Limb (tissue), 2 donors: ENCODE measurements at regions not wholly inside any gene's neighbourhood (a gene's known extent, or its start where the extent isn't known, plus 50 kb on each side); places are given as distances from the start of the nearest gene placed in this dataset.
A peak's percentile ranks its signal among the peaks of the same experiment; 100 is the strongest.
"Not testable (repeated sequence)": the region's sequence is repeated elsewhere in the genome, so short reads cannot be mapped to it uniquely, and the experiment has no call there.

Experiments used
- DNase-seq, 2 donors: peaks; one replicate each; pipeline ENCODE4 v3.0.0-alpha.2; 2016; ENCODE audit errors: extremely low spot score in 2 of 2

- DNase-seq = no peak
These were observed 54.0 kb upstream of the ANKRD28 start for GRCh38 chr3:15851735-15852134.

DNA sequence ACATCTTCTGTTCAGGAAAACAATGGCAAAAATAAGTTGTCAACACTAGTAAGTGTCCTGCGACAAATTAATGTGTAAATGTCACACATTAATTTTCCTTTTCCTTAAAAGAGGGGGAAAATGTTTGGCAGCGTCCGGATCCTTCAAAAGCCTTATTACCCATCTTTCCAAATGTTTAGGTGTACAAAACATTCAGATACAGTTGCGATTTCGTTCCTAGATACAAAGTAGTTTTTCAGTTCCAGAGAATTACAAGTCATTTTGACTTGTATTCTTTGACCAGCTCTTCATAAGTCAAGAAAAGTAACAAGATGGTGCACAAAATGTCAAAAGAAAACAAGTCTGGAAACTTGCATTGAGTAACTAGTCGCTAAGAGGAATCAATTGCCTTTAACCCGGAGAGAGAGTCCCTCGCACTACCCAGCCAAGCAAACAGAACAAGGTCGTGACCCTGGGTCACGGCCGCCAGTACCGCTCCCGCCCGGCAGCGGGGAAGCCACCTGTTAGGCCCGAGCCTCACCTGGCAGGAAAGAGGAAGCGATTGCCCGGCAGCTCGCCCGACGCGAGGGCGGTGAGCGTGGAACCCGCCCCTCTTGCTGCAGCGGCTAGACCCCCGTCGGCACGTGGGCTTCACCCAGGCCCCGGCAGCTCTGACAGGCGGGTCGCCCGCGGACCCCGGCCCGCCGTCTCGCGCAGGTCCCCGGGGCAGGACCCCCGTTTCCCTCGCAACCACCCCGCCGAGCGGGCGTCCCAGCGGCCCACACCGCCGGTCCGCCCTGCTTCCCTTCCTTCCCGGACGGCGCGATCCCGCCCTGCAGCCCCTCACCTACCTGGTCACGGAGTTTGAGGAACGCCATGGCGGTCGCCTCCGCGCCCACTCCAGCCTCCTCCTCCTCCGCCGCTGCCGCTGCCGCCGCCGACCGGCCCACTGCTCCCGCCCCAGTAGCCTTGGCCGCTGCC, 61.0 kb upstream of the ANKRD28 start:
- DNase-seq = peak; percentile 5 to 75

- peak; percentile 84 to 94 for DNase-seq
These were observed 61.8 kb upstream of the ANKRD28 start for GRCh38 chr3:15859507-15860013.

DNA sequence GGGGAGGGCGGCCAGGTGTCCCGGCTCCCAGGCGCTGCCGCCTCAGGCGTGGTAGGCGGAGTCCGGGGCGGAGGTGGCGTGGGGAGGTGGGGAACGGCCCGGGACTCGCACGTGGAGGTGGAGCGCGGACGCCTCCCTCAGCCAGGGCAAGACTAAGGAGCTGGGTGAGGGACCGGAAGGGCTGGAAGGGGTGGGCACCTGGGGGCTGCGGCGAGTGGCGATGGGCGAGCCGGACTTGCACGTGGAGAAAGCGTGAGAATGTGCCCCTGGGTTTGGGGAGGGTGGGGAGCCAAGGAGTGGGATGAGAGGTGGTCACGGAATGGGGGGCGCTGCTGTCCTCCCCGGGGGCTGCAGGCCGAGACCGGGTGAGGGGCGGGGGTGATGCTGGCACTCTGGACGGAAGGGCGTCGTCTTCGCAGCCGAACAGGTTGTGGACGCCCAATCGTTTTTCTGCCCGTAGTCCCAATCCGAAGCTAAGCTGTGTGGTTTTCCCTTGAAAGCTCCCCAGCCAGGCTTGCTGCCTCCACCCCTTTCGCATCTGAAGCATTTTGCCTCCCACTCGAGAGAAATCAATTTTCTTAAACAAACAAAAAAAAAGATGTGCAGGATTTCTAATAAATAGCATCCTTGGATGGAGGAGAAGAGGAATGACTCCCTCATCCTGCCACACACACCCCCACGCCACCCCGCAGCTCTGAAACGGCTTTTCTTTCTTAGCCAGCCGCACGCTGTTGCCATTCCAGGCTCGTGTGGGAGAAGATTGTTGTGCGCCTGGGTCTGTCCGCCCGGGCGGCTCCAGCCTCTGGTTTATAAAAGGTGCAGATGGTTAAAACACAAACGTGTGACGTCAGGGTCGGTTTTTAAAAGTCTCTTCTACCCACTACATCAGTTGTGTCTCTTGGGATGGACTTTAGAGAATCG, 62.5 kb upstream of the ANKRD28 start:
- peak; percentile 23 to 64 for DNase-seq

- DNase-seq = no peak
These were observed 63.4 kb upstream of the ANKRD28 start for GRCh38 chr3:15861163-15861562.

- no peak for DNase-seq
These were observed 75.0 kb upstream of the ANKRD28 start for GRCh38 chr3:15872807-15873206.

DNA sequence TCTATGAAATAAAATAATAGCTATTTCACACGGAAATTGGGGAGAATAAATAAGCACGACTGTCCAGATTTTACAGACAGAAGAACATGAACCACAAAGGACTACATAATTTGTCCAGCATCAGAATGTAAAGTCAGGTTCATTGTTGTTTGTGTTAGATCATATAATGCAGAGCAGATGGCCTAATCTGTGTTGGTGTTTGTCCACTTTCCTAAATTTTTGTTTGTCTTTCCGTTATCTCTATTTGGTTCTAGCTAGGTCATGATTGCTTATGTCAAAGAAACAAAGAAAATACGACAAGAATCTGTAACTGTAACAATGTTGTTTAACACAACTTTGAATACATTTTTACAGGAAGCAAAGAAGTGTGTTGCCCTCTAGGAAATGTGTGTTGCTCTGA, 75.6 kb upstream of the ANKRD28 start:
- DNase-seq = no peak

DNA sequence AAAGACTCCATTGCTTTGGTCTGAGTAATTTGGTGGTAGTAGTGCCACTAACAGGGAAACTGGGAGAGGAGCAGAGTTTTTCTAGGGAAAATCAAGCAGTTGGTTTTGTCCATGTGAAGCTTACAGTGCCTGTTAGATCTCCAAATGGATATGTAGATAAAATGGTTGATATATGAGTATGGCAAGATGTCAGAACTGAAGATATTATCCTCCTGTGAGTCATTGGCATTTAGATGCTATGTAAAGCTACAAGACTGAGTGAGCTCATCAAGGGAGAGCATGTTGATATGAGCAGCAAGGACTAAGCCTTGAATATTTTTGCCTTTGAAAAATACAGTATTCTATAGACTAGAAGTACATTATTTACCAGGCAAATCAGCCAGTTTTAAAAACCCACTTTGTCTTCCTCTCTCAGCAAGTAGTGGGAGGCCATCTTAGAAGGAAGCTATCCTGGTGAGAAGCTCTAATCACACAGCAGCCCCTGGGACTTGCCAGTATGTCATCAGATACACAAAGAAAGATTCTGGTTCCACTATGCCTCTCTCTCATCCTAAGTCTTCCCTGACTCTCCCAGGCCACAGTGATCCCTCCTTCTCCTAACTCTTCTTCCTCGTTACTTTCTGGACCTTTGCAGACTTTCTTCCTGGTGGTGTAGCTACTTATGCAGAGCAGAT, 77.4 kb upstream of the ANKRD28 start:
- no peak for DNase-seq

DNA sequence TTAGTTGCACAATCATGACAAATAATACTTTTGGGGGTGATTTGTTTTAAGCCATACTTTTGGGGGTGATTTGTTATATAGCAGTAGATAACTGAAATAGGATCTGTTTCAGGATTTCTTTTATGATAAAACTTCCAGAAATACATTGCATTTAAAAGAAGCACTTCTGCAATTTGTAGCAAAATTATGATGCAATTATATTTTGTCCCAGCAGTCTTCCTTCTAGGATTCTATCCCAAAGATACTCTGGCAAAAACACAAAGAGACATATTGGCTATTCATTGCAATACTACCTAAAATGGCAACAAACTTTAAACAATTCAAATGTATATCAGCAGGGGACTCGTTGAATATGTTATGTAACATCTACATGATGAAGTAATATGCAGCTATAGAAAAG, 78.9 kb upstream of the ANKRD28 start:
- no peak for DNase-seq

DNA sequence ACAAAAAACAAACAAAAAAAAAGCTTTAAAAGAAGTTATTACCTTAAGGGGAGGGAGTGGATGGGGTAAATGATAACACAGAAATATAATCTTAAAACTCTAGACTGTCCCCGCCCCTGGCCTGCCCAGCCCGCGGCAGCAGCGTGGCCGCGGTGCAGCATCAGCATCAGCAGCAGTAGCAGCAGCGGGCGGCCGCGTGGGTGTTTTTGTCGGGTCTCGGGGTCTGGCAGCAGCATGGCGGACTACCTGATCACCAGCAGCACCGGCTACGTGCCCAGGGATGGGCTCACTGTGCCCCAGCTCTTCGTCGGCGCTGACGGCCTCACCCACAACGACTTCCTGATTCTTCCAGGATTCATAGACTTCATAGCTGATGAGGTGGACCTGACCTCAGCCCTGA, 80.0 kb upstream of the ANKRD28 start:
- no peak for DNase-seq

GRCh38 chr3:15879787-15880186, 82.0 kb upstream of the ANKRD28 start:
- not testable (repeated sequence) for DNase-seq

DNA sequence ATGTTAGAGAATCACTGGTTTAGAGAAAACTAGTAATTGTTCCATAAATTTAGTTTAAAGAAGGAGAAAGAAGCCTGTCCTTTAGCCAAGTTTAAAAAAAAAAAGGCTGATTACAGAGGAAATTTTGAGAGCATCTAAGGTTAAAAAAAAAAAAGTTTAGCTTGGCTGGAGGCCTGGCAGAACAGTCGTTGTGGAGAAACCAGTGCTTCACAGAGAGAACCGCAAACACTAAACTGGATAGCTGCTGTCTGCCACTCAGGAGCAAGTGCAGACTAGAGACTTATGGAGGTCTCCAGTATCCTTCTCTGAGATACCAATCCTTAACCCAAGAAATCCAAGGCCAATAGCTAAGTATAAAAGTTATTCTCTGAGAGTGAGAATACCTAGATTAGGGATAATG, 84.8 kb upstream of the ANKRD28 start:
- DNase-seq = no peak

DNA sequence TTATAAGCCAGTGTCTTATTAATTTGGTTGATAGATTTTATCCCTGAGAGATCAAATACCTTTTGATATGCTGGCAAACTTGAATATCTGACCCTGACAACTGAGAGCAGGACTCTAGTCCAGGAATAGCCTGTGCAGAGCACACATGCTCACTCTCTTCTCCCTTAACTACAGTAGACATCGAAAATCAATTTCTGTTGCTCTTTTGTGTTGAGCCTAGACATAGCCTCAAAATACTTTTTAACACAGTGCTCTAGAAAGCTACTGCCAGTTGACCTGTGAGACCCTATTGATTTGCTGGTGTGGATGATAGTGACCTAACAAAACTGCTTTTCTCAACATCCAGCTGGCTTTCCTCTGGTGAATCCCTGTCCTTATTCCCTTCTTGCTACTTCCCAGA, 86.4 kb upstream of the ANKRD28 start:
- no peak for DNase-seq

GRCh38 chr3:15886521-15886920, 88.7 kb upstream of the ANKRD28 start:
- DNase-seq = no peak

GRCh38 chr3:15887261-15887660, 89.5 kb upstream of the ANKRD28 start:
- DNase-seq = no peak

DNA sequence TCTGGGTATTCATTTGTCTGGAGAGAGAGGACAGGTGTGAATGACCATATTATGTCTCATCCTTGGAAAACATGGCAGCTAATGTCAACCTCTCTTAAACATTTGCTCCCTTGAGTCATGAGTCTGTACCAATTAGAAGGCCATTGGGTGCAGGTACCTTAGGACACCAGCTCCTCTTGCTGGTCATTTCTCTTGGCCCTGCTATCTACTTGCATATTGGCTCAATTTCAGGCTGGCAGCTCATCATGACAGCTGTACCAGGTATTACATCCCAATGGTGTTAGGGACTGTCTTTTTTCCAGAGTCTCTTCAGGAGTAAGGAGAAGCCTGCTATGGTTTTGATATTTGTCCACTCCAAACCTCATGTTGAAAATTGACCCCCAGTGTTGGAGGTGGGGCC, 92.2 kb upstream of the ANKRD28 start:
- no peak for DNase-seq

DNA sequence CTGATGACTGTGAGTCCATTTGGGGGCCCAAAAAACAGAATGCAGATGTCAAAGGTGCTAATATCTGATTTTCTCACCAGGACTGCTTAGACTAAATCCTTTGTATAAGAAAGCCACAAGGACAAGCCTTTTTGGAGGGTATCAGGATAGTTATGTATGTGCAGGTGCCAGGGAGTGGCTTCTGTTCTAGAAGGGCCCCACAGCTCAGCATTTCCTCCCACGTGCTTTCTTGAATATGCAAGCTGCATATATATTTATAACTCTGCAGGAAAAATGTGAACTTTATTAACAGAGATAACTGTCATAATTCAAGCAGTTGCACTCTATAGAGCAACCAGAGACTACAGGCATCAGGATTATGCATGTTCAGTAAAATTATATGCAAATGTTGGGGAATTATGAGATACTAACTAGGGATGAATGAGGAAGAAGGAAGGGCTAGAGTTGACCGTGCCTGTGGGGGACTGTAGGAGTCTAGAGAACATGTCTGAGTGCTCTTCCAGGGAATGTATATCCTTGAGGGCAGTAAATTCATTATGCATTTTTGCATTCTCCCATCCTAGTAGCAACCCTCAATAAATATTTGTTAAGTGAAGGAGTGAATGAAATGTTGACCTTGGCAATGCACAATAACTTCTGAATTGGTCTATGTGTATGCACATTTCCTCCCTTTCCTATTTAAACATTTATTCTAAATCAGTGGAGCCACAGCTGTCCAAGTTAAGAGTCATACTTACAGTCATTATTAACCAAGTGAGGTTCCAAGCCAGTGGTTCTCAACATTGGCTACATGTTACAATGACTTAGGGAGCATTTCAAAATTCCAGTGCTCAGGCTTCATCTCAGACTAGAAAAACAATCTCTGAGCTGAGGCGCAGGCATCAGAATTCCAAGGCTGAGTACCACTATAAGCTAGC, 94.8 kb upstream of the ANKRD28 start:
- no peak for DNase-seq

DNA sequence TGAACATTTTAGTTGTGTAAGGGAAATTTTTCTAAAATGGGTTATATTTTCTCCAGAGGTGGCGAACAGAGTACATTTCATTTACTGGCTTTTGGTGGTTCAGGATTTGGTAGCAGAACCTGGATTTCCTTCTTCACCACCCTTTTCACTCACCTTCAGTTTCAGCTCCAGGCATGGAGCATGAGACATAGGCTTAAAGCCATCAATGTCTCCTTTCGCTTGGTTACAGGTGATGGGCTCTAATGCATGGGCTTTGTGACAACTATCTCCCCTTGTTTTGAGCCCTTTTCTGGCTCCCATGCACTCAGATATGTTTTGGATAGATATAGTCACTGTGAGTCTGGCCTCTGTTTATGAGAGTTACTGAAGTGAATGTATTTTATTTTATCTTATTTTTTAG, 96.6 kb upstream of the ANKRD28 start:
- DNase-seq = no peak

DNA sequence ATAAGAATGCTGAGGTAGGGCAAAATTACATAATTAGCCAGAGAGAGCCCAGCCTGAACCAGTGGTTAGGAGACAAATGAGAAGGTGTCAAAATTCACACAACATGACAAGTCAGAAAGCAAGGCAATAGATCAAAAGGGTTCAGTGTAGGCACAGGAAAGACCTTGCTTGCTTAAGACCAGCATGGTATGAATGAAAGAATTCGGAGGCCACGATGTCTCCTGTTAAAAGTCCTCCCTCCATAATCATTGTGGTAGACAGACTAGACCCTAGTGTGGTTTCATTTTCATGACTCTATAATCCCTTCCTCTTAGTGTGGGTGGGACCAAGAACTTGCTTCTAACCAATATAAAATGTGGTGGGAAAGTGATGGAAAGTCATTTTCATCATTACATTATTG, 98.7 kb upstream of the ANKRD28 start:
- no peak for DNase-seq

- no peak for DNase-seq
These were observed 101.6 kb upstream of the ANKRD28 start for GRCh38 chr3:15899388-15899787.
